ENCODE measurements at regions not wholly inside any gene's neighbourhood (a gene's known extent, or its start where the extent isn't known, plus 50 kb on each side); places are given as distances from the start of the nearest gene placed in this dataset.
"Not testable (repeated sequence)": the region's sequence is repeated elsewhere in the genome, so short reads cannot be mapped to it uniquely, and the experiment has no call there.

DNA sequence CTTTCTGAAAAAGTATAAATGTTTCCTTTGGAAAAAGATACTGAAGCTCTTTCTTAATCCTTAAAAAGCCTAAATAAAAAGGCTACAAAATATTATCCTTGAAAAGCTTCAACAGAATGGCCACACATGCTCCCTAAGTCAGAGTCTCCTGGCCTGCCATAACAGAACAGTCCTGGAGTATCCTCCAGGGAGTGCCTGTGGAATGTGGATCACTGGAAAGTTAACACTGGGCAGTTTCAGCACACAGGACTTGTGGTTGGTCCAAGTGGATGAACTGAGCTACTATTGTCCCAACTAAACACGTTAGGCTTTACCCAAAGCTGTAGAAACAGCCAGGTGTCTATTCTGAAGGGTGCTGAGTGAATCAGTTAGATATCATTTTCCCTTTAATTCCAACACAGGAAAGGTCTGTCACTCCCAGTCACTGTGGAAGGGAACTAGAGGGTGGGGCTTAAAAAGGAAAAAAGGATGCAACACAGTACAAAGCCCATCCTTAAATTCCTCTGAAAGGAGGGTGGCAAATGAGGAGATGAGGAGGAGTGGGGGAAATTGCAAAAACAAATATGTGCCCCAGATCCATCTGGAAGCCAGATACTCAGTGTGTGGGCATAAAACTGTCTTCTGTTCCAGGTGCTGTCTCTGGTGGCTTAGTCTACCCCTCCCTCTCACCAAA is 196.3 kb upstream of the SPAG17 start:
- H3K9ac ChIP-seq, result no peak overlapping the region
- no peaks in the 10 kb centered on the region for H4K20me1 ChIP-seq (ENCODE audit: insufficient read depth)
- no peak overlapping the region for H2AFZ ChIP-seq (ENCODE audit: low read depth)
- no peak overlapping the region for H3K27ac ChIP-seq (ENCODE audit: low read depth in 2 of 2, low read length in 1 of 2)
- no peaks in the 10 kb centered on the region for H3F3A ChIP-seq (replicated peaks; ENCODE audit: insufficient read depth)
- H3K4me3 ChIP-seq (ENCODE audit: low read depth in 2 of 2, low read length in 1 of 2), result no peak overlapping the region
- TF ChIP-seq SIN3A (IDR thresholded peaks at IDR 0.05; ENCODE audit: borderline replicate concordance, low read depth, low read length) (no peak), JUND (IDR thresholded peaks at IDR 0.05) (no peak), RAD21 (IDR thresholded peaks at IDR 0.05; ENCODE audit: low read length) (no peak), CHD2 (IDR thresholded peaks at IDR 0.05; ENCODE audit: low read length, partially characterized antibody) (no peak), SMC3 (IDR thresholded peaks at IDR 0.05; ENCODE audit: low read depth, low read length) (no peak)
- TF ChIP-seq, protein P1, sequence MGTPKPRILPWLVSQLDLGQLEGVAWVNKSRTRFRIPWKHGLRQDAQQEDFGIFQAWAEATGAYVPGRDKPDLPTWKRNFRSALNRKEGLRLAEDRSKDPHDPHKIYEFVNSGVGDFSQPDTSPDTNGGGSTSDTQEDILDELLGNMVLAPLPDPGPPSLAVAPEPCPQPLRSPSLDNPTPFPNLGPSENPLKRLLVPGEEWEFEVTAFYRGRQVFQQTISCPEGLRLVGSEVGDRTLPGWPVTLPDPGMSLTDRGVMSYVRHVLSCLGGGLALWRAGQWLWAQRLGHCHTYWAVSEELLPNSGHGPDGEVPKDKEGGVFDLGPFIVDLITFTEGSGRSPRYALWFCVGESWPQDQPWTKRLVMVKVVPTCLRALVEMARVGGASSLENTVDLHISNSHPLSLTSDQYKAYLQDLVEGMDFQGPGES (IDR thresholded peaks at IDR 0.05; ENCODE audit: low read depth, low read length), result no peak
- DNase-seq, result no peak
- H3K27me3 ChIP-seq (ENCODE audit: insufficient read depth), result no peaks in the 10 kb centered on the region
- no peak overlapping the region for H3K4me2 ChIP-seq
- no peaks in the 10 kb centered on the region for H3K9me2 ChIP-seq
- WGBS (ENCODE audit: low lambda C conversion rate), result 0% methylated on average over 1 of the region's 1 CpG
- no peaks in the 10 kb centered on the region for H3K36me3 ChIP-seq (replicated peaks in 1 of 2; ENCODE audit: control insufficient read depth in 1 of 2, insufficient read depth in 2 of 2, low read length in 1 of 2)
- POLR2A ChIA-PET, result no interaction called here
- CTCF ChIA-PET, result interaction anchor here (0.6 kb wide), 1 partner anchor 399 kb away, joined by 3 read pairs; no protein-coding TSS in a partner anchor
- no peaks in the 10 kb centered on the region for H3K9me3 ChIP-seq
- H3K79me2 ChIP-seq (ENCODE audit: insufficient read depth), result no peaks in the 10 kb centered on the region
- no peaks in the 10 kb centered on the region for H3K4me1 ChIP-seq (ENCODE audit: control insufficient read depth in 1 of 2, insufficient read depth in 2 of 2, low read depth in 1 of 2, low read length in 1 of 2)

DNA sequence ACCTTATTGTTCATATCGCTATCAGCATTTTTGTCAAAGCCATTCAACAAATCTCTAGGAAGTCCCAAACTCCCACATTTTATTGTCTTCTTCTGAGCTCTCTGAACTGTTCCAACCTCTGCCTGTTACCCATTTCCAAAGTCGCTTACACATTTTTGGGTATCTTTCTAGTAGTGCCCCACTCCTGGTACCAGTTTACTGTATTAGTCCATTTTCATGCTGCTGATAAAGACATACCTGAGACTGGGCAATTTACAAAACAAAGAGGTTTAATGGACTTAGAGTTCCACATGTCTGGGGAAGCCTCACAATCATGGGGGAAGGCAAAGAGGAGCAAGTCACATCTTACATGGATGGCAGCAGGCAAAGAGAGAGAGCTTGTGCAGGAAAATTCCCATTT is 192.2 kb upstream of the SPAG17 start:
- H3K9ac ChIP-seq; H3K9me3 ChIP-seq; H3F3A ChIP-seq (replicated peaks; ENCODE audit: insufficient read depth); H3K79me2 ChIP-seq (ENCODE audit: insufficient read depth); H4K20me1 ChIP-seq (ENCODE audit: insufficient read depth); H3K9me2 ChIP-seq; POLR2A ChIA-PET; H3K4me3 ChIP-seq (ENCODE audit: low read depth in 2 of 2, low read length in 1 of 2); H3K27ac ChIP-seq (ENCODE audit: low read depth in 2 of 2, low read length in 1 of 2); H3K4me1 ChIP-seq (ENCODE audit: control insufficient read depth in 1 of 2, insufficient read depth in 2 of 2, low read depth in 1 of 2, low read length in 1 of 2); H3K27me3 ChIP-seq (ENCODE audit: insufficient read depth); DNase-seq; H3K4me2 ChIP-seq; H2AFZ ChIP-seq (ENCODE audit: low read depth); CTCF ChIA-PET; H3K36me3 ChIP-seq (replicated peaks in 1 of 2; ENCODE audit: control insufficient read depth in 1 of 2, insufficient read depth in 2 of 2, low read length in 1 of 2): not testable (repeated sequence)
- WGBS (ENCODE audit: low lambda C conversion rate), result 0% methylated on average over 2 of the region's 2 CpGs

DNA sequence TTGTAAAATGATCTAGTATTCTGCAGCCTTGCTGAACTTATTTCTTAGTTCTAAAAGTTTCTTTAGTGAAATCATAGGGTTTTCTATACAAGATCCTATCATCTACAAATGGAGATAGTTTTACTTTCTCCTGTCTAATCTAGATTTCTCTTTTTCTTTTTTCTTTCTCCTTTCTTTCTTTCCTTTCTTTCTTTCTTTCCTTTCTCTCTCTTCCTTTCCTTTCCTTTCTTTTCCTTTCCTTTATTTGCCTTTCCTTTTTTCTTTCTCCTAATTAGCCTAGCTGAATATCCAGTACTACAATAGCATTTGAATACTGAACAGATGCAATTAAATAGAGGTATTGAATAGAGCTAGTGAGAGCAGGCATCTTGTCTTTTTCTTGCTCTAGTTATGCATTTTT is 186.6 kb upstream of the SPAG17 start:
- H3K4me2 ChIP-seq, result no peak overlapping the region
- no peak overlapping the region for H3K4me3 ChIP-seq (ENCODE audit: low read depth in 2 of 2, low read length in 1 of 2)
- no peaks in the 10 kb centered on the region for H3K27me3 ChIP-seq (ENCODE audit: insufficient read depth)
- CTCF ChIA-PET, result no interaction called here
- TF ChIP-seq TCF12 (IDR thresholded peaks at IDR 0.05) (no peak), TAF1 (IDR thresholded peaks at IDR 0.05; ENCODE audit: borderline replicate concordance, low read depth, low read length) (no peak)
- no peaks in the 10 kb centered on the region for H4K20me1 ChIP-seq (ENCODE audit: insufficient read depth)
- DNase-seq, result no peak
- H3K36me3 ChIP-seq (replicated peaks in 1 of 2; ENCODE audit: control insufficient read depth in 1 of 2, insufficient read depth in 2 of 2, low read length in 1 of 2), result no peaks in the 10 kb centered on the region
- H2AFZ ChIP-seq (ENCODE audit: low read depth), result no peak overlapping the region
- H3F3A ChIP-seq (replicated peaks; ENCODE audit: insufficient read depth), result no peaks in the 10 kb centered on the region
- POLR2A ChIA-PET, result no interaction called here
- no peaks in the 10 kb centered on the region for H3K9me3 ChIP-seq
- H3K9me2 ChIP-seq, result no peaks in the 10 kb centered on the region
- no peak overlapping the region for H3K27ac ChIP-seq (ENCODE audit: low read depth in 2 of 2, low read length in 1 of 2)
- no peaks in the 10 kb centered on the region for H3K4me1 ChIP-seq (ENCODE audit: control insufficient read depth in 1 of 2, insufficient read depth in 2 of 2, low read depth in 1 of 2, low read length in 1 of 2)
- no peaks in the 10 kb centered on the region for H3K79me2 ChIP-seq (ENCODE audit: insufficient read depth)
- no peak overlapping the region for H3K9ac ChIP-seq

All from SK-N-SH (cell line).